Kidney (tissue), 13 donors: ENCODE measurements at regions not wholly inside any gene's neighbourhood (a gene's known extent, or its start where the extent isn't known, plus 50 kb on each side); places are given as distances from the start of the nearest gene placed in this dataset.

Experiments
- DNase-seq, 5 donors: peaks; one replicate each; pipeline ENCODE4 v3.0.0-alpha.2; 2013 to 2020
- FAIRE-seq: peaks from 2 replicates; lab custom pipeline; 2012; peaks lifted over from hg19 to GRCh38; lab: Jason Lieb, UNC
- H3K27ac ChIP-seq, 2 donors: one replicate each; pipeline ENCODE4 v1.7.0; 2013; ENCODE audit warnings: low read depth in 2 of 2, low read length in 2 of 2, inconsistent platforms in 1 of 2
- H3K27me3 ChIP-seq: one replicate; pipeline ENCODE4 v1.7.1; 2013; ENCODE audit warnings: low read length, inconsistent platforms; ENCODE audit not compliant: control insufficient read depth, insufficient read depth
- H3K36me3 ChIP-seq, 3 donors: one replicate each; pipeline versions ENCODE4 v1.7.0 to v1.7.1; 2013; ENCODE audit warnings: low read length in 3 of 3, control low read depth in 1 of 3, inconsistent platforms in 1 of 3; ENCODE audit not compliant: insufficient read depth in 3 of 3, control insufficient read depth in 2 of 3
- H3K4me1 ChIP-seq, 3 donors: one replicate each; pipeline versions ENCODE4 v1.7.0 to v1.7.1; 2013; ENCODE audit warnings: low read length in 3 of 3, inconsistent platforms in 1 of 3, low read depth in 1 of 3; ENCODE audit not compliant: control insufficient read depth in 2 of 3, insufficient read depth in 2 of 3
- H3K4me3 ChIP-seq, 3 donors: one replicate each; pipeline versions ENCODE4 v1.7.0 to v1.8.1; 2013; ENCODE audit warnings: low read length in 3 of 3, control low read depth in 1 of 3, inconsistent platforms in 1 of 3
- H3K9ac ChIP-seq, 3 donors: one replicate each; pipeline versions ENCODE4 v1.7.0 to v1.7.1; 2013; ENCODE audit warnings: low read length in 3 of 3, control low read depth in 1 of 3, inconsistent platforms in 1 of 3
- H3K9me3 ChIP-seq, 3 donors: one replicate each; pipeline versions ENCODE4 v1.7.0 to v1.7.1; 2013; ENCODE audit warnings: low read length in 3 of 3, control low read depth in 1 of 3, inconsistent platforms in 1 of 3; ENCODE audit not compliant: control insufficient read depth in 2 of 3, insufficient read depth in 1 of 3
- CTCF ChIP-seq: IDR thresholded peaks from 3 replicates; pipeline ENCODE4 v1.5.1; 2012; ENCODE audit warnings: mild to moderate bottlenecking, moderate library complexity, borderline replicate concordance; ENCODE audit not compliant: insufficient read depth; ENCODE audit errors: extremely low read depth
- intact Hi-C: fragments of 100-400 bp; cut with DNase I; formaldehyde crosslinking; loops from one replicate; pipeline ENCODE4 v1.11.1; 2022
- donor health status: control.
- donor health status: control.
- donor health status: control.
- donor health status: control.
- donor health status: control.
- donor health status: DM: yes; HTN: yes; CAD: no.
- donor health status: Normal renal cell carcinoma (clear cell type).

DNA sequence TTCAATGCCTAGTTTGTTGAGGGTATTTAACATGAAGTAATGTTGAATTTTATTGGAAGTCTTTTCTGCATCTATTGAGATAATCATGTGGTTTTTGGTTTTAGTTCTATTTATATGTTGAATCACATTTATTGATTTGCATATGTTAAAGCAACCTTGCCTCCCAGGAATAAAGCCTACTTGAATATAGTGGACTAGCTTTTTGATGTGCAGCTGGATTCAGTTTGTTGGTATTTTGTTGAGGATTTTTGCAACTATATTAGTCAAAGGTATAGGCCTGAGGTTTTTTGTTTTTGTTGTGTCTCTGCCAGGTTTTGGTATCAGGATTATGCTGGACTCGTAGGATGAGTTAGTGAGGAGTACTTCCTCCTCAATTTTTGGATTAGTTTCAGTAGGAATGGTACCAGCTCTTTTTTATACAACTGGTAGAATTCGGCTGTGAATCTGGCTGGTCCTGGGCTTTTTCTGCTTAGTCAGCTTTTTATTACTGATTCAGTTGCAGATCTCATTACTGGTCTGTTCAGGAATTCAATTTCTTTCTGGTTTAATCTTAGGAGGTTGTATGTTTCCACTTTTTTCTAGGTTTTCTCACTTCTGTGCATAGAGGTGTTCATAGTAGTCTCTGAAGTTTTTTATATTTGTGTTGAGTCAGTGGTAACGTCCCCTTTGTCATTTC, 209.8 kb upstream of the RBMS3 start:
- no peak for TF ChIP-seq CTCF
- H3K27me3 ChIP-seq, result no peaks in the 10 kb centered on the region
- no peak overlapping the region for H3K27ac ChIP-seq
- H3K4me1 ChIP-seq, result no peaks in the 10 kb centered on the region
- DNase-seq (no peak), FAIRE-seq (no peak)
- no peaks in the 10 kb centered on the region for H3K36me3 ChIP-seq
- intact Hi-C loops, result no loop called here
- no peaks in the 10 kb centered on the region for H3K9me3 ChIP-seq
- H3K4me3 ChIP-seq, result no peak overlapping the region
- no peak overlapping the region for H3K9ac ChIP-seq

DNA sequence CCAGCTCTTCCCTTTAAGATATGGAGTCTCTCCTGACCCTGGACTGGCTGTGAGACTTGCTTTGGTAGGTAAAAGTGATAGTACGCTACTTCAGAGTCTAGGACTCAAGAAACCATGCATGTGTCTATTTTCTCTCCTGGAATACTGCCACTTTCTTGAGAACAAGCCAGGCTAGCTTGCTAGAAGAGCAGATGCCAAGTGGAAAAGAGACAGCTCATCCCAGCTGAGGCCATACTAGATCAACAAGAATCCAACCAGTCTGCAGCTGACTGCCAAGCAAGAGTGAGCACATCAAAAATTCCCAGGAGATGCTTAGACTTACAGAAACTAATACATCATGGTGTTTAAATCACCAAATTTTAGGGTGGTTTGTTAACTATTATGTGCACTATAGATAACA, 208.3 kb upstream of the RBMS3 start:
- no peak for FAIRE-seq
- Histone ChIP-seq H3K9ac (no peak overlapping the region), H3K4me3 (no peak overlapping the region)

DNA sequence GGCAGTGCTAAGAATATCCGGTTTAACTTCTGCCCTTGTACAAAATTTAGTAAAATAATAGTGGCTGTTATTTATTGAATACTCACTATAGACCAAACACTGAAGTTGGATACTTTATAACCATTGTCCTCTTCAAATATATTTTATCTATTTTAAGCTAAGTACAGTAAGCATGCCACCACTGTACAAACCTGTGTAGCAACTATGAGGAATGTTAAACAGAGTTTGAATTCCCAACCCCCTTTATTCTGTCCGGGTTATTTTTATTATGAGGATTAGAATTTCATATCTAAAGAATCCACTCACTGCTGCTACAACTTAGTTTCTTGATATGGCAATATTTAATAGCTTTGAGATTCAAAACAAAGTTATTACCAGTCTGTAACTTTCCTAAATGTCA, 203.5 kb upstream of the RBMS3 start:
- intact Hi-C loops, result no loop called here
- Histone ChIP-seq H3K36me3 (no peaks in the 10 kb centered on the region), H3K27ac (no peak overlapping the region), H3K27me3 (no peaks in the 10 kb centered on the region), H3K4me3 (no peak overlapping the region), H3K4me1 (no peaks in the 10 kb centered on the region), H3K9ac (no peak overlapping the region), H3K9me3 (no peaks in the 10 kb centered on the region)
- TF ChIP-seq CTCF, result no peak
- FAIRE-seq (no peak), DNase-seq (no peak)

More for the DNA sequence above, 208.3 kb upstream of the RBMS3 start:
- no peaks in the 10 kb centered on the region for H3K36me3 ChIP-seq
- DNase-seq, result no peak
- H3K27me3 ChIP-seq, result no peaks in the 10 kb centered on the region
- intact Hi-C loops, result no loop called here
- TF ChIP-seq CTCF, result no peak
- no peaks in the 10 kb centered on the region for H3K9me3 ChIP-seq
- H3K27ac ChIP-seq, result no peak overlapping the region
- H3K4me1 ChIP-seq, result no peaks in the 10 kb centered on the region

GRCh38 chr3:29079358-29079757, 201.5 kb upstream of the RBMS3 start:
- DNase-seq (no peak), FAIRE-seq (no peak)
- Histone ChIP-seq H3K9ac (no peak overlapping the region), H3K27ac (no peak overlapping the region), H3K36me3 (no peaks in the 10 kb centered on the region), H3K9me3 (no peaks in the 10 kb centered on the region), H3K4me1 (no peaks in the 10 kb centered on the region), H3K4me3 (no peak overlapping the region), H3K27me3 (no peaks in the 10 kb centered on the region)
- intact Hi-C loops, result no loop called here
- TF ChIP-seq CTCF, result no peak
